Activated CD8-positive, alpha-beta T cell treated with anti-CD3 and anti-CD28 coated beads for 36 hours (primary cell): ENCODE measurements at regions not wholly inside any gene's neighbourhood (a gene's known extent, or its start where the extent isn't known, plus 50 kb on each side); places are given as distances from the start of the nearest gene placed in this dataset.

Source experiments
- ATAC-seq: fragments of 200-7000 bp; cut with Tn5 transposase; one replicate; pipeline ENCODE4 v1.10.0; 2021; ENCODE audit warnings: mild to moderate bottlenecking, moderate library complexity
- CTCF ChIA-PET: fragments of 350-600 bp; sonication (Branson Sonifier 250); formaldehyde crosslinking; loops from one replicate; lab custom pipeline; 2021; ENCODE audit warnings: antibody characterized with exemption; lab: Charles Lee
- POLR2A ChIA-PET: fragments of 350-600 bp; sonication (Branson Sonifier 250); formaldehyde crosslinking; loops from one replicate; lab custom pipeline; 2021; ENCODE audit warnings: antibody characterized with exemption; lab: Charles Lee
- DNase-seq: peaks from one replicate; pipeline ENCODE4 v3.0.0-alpha.2; 2020
- H3K27ac Mint-ChIP-seq: one replicate; pipeline ENCODE4 v1.8.0; 2021; ENCODE audit warnings: mild to moderate bottlenecking, mixed read lengths
- H3K27me3 Mint-ChIP-seq: one replicate; pipeline ENCODE4 v1.8.0; 2021; ENCODE audit warnings: mixed read lengths
- H3K36me3 Mint-ChIP-seq: one replicate; pipeline ENCODE4 v1.8.0; 2021; ENCODE audit warnings: low read depth, mixed read lengths
- H3K4me1 Mint-ChIP-seq: one replicate; pipeline ENCODE4 v1.8.0; 2021; ENCODE audit warnings: low read depth, mixed read lengths
- H3K4me3 Mint-ChIP-seq: one replicate; pipeline ENCODE4 v1.8.0; 2021; ENCODE audit warnings: mild to moderate bottlenecking, moderate library complexity, mixed read lengths
- H3K9me3 Mint-ChIP-seq: one replicate; pipeline ENCODE4 v1.8.0; 2021; ENCODE audit warnings: mixed read lengths
- intact Hi-C: fragments of 100-400 bp; cut with micrococcal nuclease; formaldehyde crosslinking; loops from one replicate; pipeline ENCODE4 v1.10.0; 2022
- TF ChIP-seq, protein P1 (sequence below): fragments of 200-600 bp; IDR thresholded peaks from one replicate; pipeline ENCODE4 v1.8.0; 2022; ENCODE audit warnings: antibody characterized with exemption, mild to moderate bottlenecking

DNA sequence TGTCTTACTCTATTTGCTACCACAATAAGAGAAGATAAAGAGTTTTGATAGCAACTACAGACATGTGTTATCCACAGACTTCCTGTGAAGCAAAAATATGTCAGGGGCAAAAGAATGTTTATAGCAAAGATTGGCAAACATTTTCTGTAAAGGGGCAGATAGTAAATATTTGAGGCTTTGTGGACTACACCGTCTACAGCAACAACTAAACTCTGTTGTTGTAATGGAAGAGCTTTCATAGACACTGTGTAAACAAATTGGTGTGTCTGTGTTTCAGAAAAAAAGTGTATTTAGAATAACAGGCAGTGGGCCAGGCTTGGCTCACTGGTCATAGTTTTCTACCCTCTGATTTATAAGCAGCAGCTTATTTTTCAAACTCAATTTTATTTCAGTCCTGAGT, 521.4 kb downstream of the ANKRD7 start:
- Mint-ChIP-seq H3K27me3 (no peaks in the 10 kb centered on the region), H3K36me3 (no peaks in the 10 kb centered on the region), H3K27ac (no peak overlapping the region), H3K4me3 (no peak overlapping the region), H3K9me3 (peaks cover 8% of the 10 kb centered on the region), H3K4me1 (no peaks in the 10 kb centered on the region)
- intact Hi-C loops, result no loop called here
- ChIA-PET POLR2A (no interaction called here), CTCF (no interaction called here)
- TF ChIP-seq, protein P1, sequence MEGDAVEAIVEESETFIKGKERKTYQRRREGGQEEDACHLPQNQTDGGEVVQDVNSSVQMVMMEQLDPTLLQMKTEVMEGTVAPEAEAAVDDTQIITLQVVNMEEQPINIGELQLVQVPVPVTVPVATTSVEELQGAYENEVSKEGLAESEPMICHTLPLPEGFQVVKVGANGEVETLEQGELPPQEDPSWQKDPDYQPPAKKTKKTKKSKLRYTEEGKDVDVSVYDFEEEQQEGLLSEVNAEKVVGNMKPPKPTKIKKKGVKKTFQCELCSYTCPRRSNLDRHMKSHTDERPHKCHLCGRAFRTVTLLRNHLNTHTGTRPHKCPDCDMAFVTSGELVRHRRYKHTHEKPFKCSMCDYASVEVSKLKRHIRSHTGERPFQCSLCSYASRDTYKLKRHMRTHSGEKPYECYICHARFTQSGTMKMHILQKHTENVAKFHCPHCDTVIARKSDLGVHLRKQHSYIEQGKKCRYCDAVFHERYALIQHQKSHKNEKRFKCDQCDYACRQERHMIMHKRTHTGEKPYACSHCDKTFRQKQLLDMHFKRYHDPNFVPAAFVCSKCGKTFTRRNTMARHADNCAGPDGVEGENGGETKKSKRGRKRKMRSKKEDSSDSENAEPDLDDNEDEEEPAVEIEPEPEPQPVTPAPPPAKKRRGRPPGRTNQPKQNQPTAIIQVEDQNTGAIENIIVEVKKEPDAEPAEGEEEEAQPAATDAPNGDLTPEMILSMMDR, result no peak
- no peak for ATAC-seq
- no peak for DNase-seq

DNA sequence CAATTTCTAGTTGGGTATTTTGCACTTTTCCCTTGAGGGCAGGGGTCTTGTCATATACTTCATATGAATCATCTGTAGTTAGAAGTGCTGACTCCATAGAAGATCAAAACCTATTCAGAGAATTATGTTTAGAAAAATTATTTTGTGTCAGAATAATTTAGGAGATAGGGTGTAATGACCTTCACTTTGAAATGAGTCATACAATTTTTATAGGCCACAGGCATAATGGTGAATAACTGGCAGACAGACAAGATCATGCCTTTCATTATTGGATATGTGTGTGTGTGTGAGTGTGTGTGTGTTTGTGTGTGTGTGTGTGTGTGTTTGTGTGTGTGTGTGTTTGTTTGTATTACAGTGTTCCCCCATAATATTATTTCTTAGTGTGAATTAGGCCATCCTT, 523.0 kb downstream of the ANKRD7 start:
- H3K4me1 Mint-ChIP-seq, result no peaks in the 10 kb centered on the region
- H3K27me3 Mint-ChIP-seq, result no peaks in the 10 kb centered on the region
- intact Hi-C loops, result no loop called here
- H3K9me3 Mint-ChIP-seq, result peaks cover 8% of the 10 kb centered on the region
- H3K36me3 Mint-ChIP-seq, result no peaks in the 10 kb centered on the region
- CTCF ChIA-PET, result no interaction called here
- ATAC-seq (no peak), DNase-seq (no peak)
- POLR2A ChIA-PET, result no interaction called here
- H3K27ac Mint-ChIP-seq, result no peak overlapping the region
- no peak overlapping the region for H3K4me3 Mint-ChIP-seq
- TF ChIP-seq, protein P1, result no peak

DNA sequence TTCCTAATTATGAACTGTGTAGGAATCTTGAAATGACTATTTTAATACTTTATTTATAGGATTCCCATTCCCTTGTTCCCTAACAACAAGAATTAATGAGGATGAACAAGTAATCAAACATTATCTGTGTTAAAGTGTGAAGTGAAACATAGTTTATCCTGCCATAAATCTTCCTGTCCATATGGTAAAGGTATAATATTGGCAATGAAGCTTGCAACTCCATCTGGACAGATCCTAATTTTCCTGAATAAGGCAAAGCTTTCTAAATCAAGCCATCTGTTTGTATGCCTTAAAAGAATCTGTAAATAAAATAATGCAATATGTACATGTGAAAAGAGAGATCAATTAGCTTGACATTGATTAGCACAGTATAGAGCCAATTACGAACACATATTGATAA, 529.0 kb downstream of the ANKRD7 start:
- POLR2A ChIA-PET, result no interaction called here
- TF ChIP-seq, protein P1, result no peak
- Mint-ChIP-seq H3K4me1 (no peaks in the 10 kb centered on the region), H3K36me3 (no peaks in the 10 kb centered on the region), H3K27me3 (no peaks in the 10 kb centered on the region), H3K9me3 (peaks cover 3% of the 10 kb centered on the region), H3K27ac (no peak overlapping the region), H3K4me3 (no peak overlapping the region)
- intact Hi-C loops, result no loop called here
- CTCF ChIA-PET, result no interaction called here
- DNase-seq, result no peak
- ATAC-seq, result no peak

DNA sequence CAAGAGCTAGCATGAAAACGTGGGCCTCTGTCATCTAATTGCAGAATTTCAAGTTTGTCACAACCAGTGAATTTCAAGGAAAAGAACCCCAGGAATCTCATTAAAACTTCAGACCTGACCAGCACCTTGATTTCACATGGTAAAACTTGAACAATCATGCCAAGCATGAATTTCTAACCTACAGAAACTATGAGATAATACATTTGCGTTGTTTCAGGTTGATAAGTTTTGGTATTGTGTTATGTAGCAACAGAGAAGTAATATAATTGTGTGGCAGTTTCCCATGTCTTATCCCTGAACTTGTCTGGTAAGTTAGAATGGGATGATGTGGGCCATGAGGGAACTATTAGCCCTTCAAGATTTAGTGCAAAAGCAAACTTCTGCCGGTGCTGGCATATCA, 530.1 kb downstream of the ANKRD7 start:
- POLR2A ChIA-PET, result no interaction called here
- no peak for ATAC-seq
- H3K9me3 Mint-ChIP-seq, result peaks cover 3% of the 10 kb centered on the region
- no peaks in the 10 kb centered on the region for H3K27me3 Mint-ChIP-seq
- TF ChIP-seq, protein P1, result no peak
- H3K27ac Mint-ChIP-seq, result no peak overlapping the region
- no peak for DNase-seq
- H3K36me3 Mint-ChIP-seq, result no peaks in the 10 kb centered on the region
- H3K4me3 Mint-ChIP-seq, result no peak overlapping the region
- H3K4me1 Mint-ChIP-seq, result no peaks in the 10 kb centered on the region
- CTCF ChIA-PET, result no interaction called here
- intact Hi-C loops, result no loop called here

DNA sequence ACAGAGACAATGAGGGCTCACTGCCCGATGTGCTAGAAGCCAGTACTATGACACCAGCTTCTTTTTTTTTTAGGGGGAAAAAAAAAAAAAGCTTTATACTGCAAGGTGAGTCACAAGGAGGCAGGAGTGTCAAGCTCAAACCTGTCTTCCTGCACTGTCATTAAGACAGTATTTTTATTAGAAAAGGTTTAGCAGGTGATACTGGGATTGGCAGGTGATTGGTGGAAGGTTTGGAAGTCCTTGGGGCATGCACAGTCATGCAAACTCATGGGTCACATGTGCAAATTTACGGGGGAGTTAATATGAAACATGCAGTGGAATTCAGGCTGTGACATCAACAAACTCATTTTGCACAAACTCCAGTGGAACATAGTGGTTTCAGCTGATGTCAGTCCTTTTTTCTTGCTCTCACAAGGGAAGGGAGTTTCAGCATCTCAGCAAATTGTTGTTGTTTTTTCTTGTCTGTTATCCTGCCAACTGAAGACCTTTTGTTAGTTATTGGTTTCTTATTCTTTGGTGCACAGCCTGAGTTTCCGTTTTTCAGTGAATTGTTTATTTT, 530.6 kb downstream of the ANKRD7 start:
- Mint-ChIP-seq H3K4me3 (no peak overlapping the region), H3K27me3 (no peaks in the 10 kb centered on the region), H3K36me3 (no peaks in the 10 kb centered on the region), H3K9me3 (peaks cover 3% of the 10 kb centered on the region), H3K27ac (no peak overlapping the region), H3K4me1 (no peaks in the 10 kb centered on the region)
- ATAC-seq (no peak), DNase-seq (no peak)
- TF ChIP-seq, protein P1, result no peak
- ChIA-PET POLR2A (no interaction called here), CTCF (no interaction called here)
- intact Hi-C loops, result no loop called here
